ENCODE measurements at regions not wholly inside any gene's neighbourhood (a gene's known extent, or its start where the extent isn't known, plus 50 kb on each side); places are given as distances from the start of the nearest gene placed in this dataset.

- H3K4me1 Mint-ChIP-seq: no peaks in the 10 kb centered on the region
- H3K27ac Mint-ChIP-seq: no peak overlapping the region
- H3K36me3 Mint-ChIP-seq (ENCODE audit: low read depth): no peaks in the 10 kb centered on the region
- ChIA-PET CTCF (no interaction called here), POLR2A (no interaction called here)
- no peaks in the 10 kb centered on the region for H3K27me3 Mint-ChIP-seq
- H3K4me3 Mint-ChIP-seq: no peak overlapping the region
- no peaks in the 10 kb centered on the region for H3K9me3 Mint-ChIP-seq
- DNase-seq: no peak
Measured at GRCh38 chr3:5726621-5727020, 539.1 kb downstream of the EDEM1 start.

- no peaks in the 10 kb centered on the region for H3K27me3 Mint-ChIP-seq
- H3K4me1 Mint-ChIP-seq: no peaks in the 10 kb centered on the region
- no peaks in the 10 kb centered on the region for H3K36me3 Mint-ChIP-seq (ENCODE audit: low read depth)
- no peak overlapping the region for H3K27ac Mint-ChIP-seq
- no peak overlapping the region for H3K4me3 Mint-ChIP-seq
- ChIA-PET POLR2A (no interaction called here), CTCF (no interaction called here)
- no peaks in the 10 kb centered on the region for H3K9me3 Mint-ChIP-seq
- no peak for DNase-seq
Measured at GRCh38 chr3:5727743-5728484, 540.4 kb downstream of the EDEM1 start.

- no peaks in the 10 kb centered on the region for H3K4me1 Mint-ChIP-seq
- POLR2A ChIA-PET: no interaction called here
- H3K27ac Mint-ChIP-seq: no peak overlapping the region
- no peak overlapping the region for H3K4me3 Mint-ChIP-seq
- H3K36me3 Mint-ChIP-seq (ENCODE audit: low read depth): no peaks in the 10 kb centered on the region
- no peak for DNase-seq
- no peaks in the 10 kb centered on the region for H3K9me3 Mint-ChIP-seq
- CTCF ChIA-PET: interaction anchor here (0.8 kb wide), 1 partner anchor 303 kb away, joined by 3 read pairs; no protein-coding TSS in a partner anchor
- no peaks in the 10 kb centered on the region for H3K27me3 Mint-ChIP-seq
Measured at GRCh38 chr3:5729852-5730251, 542.3 kb downstream of the EDEM1 start.

DNA sequence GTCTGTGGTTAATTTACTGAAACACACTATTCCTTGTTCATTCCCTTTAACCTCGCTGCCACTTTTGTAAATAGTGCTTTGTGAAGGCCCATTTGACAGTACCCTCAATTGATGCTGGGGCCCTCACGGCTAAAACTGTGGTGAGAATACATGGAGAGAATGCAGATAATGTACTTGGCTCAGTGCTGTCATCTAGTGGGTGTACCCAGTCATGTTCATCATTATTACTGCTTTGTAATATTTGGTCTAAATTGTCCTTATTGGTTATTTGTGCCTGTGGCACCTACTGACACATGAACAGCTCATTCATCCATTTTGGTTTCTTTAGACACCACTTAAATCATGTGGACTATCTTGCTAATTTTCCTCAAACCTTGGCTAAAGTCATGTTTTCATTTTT lies 543.6 kb downstream of the EDEM1 start:
- ChIA-PET CTCF (no interaction called here), POLR2A (no interaction called here)
- Mint-ChIP-seq H3K4me1 (no peaks in the 10 kb centered on the region), H3K27ac (no peak overlapping the region), H3K4me3 (no peak overlapping the region), H3K36me3 (ENCODE audit: low read depth) (no peaks in the 10 kb centered on the region), H3K27me3 (no peaks in the 10 kb centered on the region), H3K9me3 (no peaks in the 10 kb centered on the region)
- no peak for DNase-seq

DNA sequence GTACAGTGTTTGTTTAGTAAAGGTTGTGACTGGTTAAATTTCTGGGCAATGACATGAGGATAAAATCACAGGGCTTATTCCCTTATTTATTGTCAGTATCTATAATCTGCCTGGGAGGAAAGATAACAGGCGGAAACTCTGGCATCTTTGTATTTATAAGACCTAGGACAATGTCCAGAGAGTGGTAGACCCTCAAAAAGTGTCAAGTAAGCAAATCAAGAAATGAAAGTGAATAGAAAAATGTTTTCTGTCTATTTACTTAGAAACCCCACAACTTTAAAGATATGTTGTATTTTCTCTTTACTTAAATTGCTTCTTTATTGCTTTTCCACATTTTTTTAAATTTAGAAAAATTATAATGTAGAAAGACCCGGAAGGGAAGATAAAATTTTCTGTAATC lies 544.6 kb downstream of the EDEM1 start:
- H3K4me3 Mint-ChIP-seq: no peak overlapping the region
- H3K27ac Mint-ChIP-seq: no peak overlapping the region
- DNase-seq: no peak
- H3K9me3 Mint-ChIP-seq: no peaks in the 10 kb centered on the region
- ChIA-PET CTCF (no interaction called here), POLR2A (no interaction called here)
- H3K36me3 Mint-ChIP-seq (ENCODE audit: low read depth): no peaks in the 10 kb centered on the region
- no peaks in the 10 kb centered on the region for H3K4me1 Mint-ChIP-seq
- H3K27me3 Mint-ChIP-seq: no peaks in the 10 kb centered on the region

DNA sequence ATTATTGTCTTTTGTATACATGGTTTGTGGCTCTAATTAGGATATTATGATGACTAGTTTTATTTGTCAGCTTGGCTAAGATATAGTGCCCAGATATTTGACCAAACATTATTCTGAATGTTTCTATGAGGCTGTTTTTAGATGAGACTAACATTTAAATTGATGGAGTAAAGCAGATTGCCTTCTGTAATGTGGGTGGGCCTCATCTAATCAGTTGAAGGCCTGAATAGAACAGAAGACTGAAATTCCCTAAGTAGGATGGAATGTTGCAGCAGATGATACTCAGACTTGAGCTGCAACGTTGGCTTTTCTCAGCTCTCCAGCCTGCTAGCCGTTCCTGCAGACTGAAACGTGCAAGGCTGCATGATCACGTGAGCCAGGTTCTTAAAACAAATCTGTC lies 546.5 kb downstream of the EDEM1 start:
- H3K9me3 Mint-ChIP-seq: no peaks in the 10 kb centered on the region
- ChIA-PET CTCF (no interaction called here), POLR2A (no interaction called here)
- no peak overlapping the region for H3K27ac Mint-ChIP-seq
- H3K36me3 Mint-ChIP-seq (ENCODE audit: low read depth): no peaks in the 10 kb centered on the region
- DNase-seq: no peak
- no peak overlapping the region for H3K4me3 Mint-ChIP-seq
- no peaks in the 10 kb centered on the region for H3K4me1 Mint-ChIP-seq
- H3K27me3 Mint-ChIP-seq: no peaks in the 10 kb centered on the region

- Mint-ChIP-seq H3K9me3 (no peaks in the 10 kb centered on the region), H3K4me3 (no peak overlapping the region), H3K27ac (no peak overlapping the region), H3K36me3 (ENCODE audit: low read depth) (no peaks in the 10 kb centered on the region), H3K27me3 (no peaks in the 10 kb centered on the region), H3K4me1 (no peaks in the 10 kb centered on the region)
- ChIA-PET CTCF (no interaction called here), POLR2A (no interaction called here)
- DNase-seq: no peak
Measured at GRCh38 chr3:5735896-5736295, 548.4 kb downstream of the EDEM1 start.

GRCh38 chr3:5739299-5739935 lies 551.9 kb downstream of the EDEM1 start:
- Mint-ChIP-seq H3K9me3 (no peaks in the 10 kb centered on the region), H3K4me3 (no peak overlapping the region), H3K36me3 (ENCODE audit: low read depth) (no peaks in the 10 kb centered on the region), H3K27ac (no peak overlapping the region), H3K27me3 (no peaks in the 10 kb centered on the region), H3K4me1 (no peaks in the 10 kb centered on the region)
- DNase-seq: no peak
- ChIA-PET POLR2A (no interaction called here), CTCF (no interaction called here)

DNA sequence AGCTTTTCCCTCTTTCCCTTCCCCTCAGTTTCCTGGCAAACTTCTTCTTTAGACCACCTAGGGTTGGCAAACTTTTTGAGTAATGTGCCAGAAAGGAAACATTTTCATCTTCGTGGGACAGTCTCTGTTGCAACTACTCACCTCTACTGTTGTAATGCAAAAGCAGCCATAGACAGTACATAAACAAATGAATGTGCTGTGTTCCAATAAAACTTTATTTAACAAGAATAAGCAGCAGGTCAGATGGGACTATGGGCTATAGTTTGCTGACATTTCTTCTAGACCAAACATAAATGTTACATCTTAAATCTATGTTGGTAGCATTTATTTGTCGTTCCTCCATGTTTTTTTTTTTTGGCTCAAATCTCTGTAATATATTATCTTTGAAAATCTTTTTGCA lies 552.4 kb downstream of the EDEM1 start:
- Mint-ChIP-seq H3K36me3 (ENCODE audit: low read depth) (no peaks in the 10 kb centered on the region), H3K27ac (no peak overlapping the region), H3K4me3 (no peak overlapping the region), H3K4me1 (no peaks in the 10 kb centered on the region), H3K9me3 (no peaks in the 10 kb centered on the region), H3K27me3 (no peaks in the 10 kb centered on the region)
- no peak for DNase-seq
- ChIA-PET POLR2A (no interaction called here), CTCF (no interaction called here)

- CTCF ChIA-PET: no interaction called here
- Mint-ChIP-seq H3K4me3 (no peak overlapping the region), H3K27me3 (no peaks in the 10 kb centered on the region), H3K36me3 (ENCODE audit: low read depth) (no peaks in the 10 kb centered on the region), H3K4me1 (no peaks in the 10 kb centered on the region), H3K27ac (no peak overlapping the region), H3K9me3 (no peaks in the 10 kb centered on the region)
- POLR2A ChIA-PET: no interaction called here
- DNase-seq: no peak
Measured at GRCh38 chr3:5741017-5741416, 553.5 kb downstream of the EDEM1 start.

DNA sequence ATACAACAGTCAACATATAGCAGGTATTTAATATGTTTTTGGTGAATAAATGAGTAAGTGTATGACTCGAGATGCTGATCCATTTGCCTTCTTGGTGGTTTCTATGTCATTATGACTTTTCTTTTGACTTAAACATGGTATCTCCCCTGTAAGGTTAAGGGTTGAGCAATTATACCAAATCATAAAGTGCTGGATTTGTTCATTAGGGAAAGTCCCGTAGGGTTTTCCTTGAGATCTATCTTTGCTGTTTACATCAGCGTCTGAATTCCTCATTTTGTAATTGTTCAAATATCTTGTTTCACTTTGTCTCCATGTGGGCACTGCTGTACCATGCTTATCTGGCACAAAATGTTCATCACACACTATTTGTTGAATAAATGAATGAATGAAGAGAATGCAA lies 562.6 kb downstream of the EDEM1 start:
- Mint-ChIP-seq H3K9me3 (peaks cover 6% of the 10 kb centered on the region), H3K4me1 (no peaks in the 10 kb centered on the region), H3K27ac (no peak overlapping the region), H3K27me3 (no peaks in the 10 kb centered on the region), H3K36me3 (ENCODE audit: low read depth) (no peaks in the 10 kb centered on the region), H3K4me3 (no peak overlapping the region)
- ChIA-PET POLR2A (no interaction called here), CTCF (no interaction called here)
- no peak for DNase-seq

DNA sequence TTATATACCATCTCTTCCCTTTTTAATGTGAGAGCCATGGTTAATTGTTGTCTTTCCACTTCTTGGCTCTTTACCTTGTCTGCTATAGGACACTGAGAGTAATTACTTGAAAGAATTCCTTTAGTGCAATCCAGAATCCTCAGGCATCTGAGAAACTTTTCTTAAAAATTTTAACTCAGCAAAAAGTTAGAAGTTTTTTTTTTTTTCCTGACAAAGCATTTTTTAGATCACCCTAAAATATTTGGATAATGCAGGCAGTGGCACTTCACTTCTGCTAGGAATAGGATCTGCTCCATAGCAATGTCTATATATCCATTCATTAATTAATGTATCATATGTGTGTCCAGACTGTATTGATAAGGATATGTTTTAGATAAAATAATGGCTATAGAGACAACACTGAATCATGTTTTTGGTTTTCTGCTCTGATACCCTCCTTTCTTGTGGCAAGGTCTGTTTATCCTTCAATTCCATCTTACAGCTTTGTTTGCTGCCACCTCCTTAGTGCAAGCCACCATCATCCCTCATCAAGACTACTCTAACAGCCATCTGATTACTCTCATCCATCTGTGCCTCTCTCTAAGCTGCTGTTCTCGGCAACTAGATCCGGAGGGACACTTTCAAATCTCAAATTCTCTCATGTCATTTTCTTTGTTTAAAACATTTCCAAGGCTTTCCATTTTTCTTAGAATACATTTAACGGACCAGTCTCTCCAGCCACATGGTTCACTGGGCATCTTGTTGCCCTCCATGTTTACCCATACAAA lies 563.5 kb downstream of the EDEM1 start:
- CTCF ChIA-PET: no interaction called here
- Mint-ChIP-seq H3K36me3 (ENCODE audit: low read depth) (no peaks in the 10 kb centered on the region), H3K9me3 (peaks cover 6% of the 10 kb centered on the region), H3K27ac (no peak overlapping the region), H3K27me3 (no peaks in the 10 kb centered on the region), H3K4me3 (no peak overlapping the region), H3K4me1 (no peaks in the 10 kb centered on the region)
- no peak for DNase-seq
- POLR2A ChIA-PET: no interaction called here

GRCh38 chr3:5754602-5755001 lies 567.1 kb downstream of the EDEM1 start:
- H3K4me1 Mint-ChIP-seq: no peaks in the 10 kb centered on the region
- CTCF ChIA-PET: no interaction called here
- H3K27me3 Mint-ChIP-seq: no peaks in the 10 kb centered on the region
- H3K27ac Mint-ChIP-seq: no peak overlapping the region
- POLR2A ChIA-PET: no interaction called here
- H3K4me3 Mint-ChIP-seq: no peak overlapping the region
- no peaks in the 10 kb centered on the region for H3K36me3 Mint-ChIP-seq (ENCODE audit: low read depth)
- no peak for DNase-seq
- H3K9me3 Mint-ChIP-seq: peaks cover 6% of the 10 kb centered on the region

GRCh38 chr3:5756443-5756842 lies 568.9 kb downstream of the EDEM1 start:
- H3K9me3 Mint-ChIP-seq: peaks cover 7% of the 10 kb centered on the region

More at GRCh38 chr3:5756443-5756842, 568.9 kb downstream of the EDEM1 start:
- H3K4me1 Mint-ChIP-seq: no peaks in the 10 kb centered on the region
- DNase-seq: no peak
- no peaks in the 10 kb centered on the region for H3K27me3 Mint-ChIP-seq
- H3K36me3 Mint-ChIP-seq (ENCODE audit: low read depth): no peaks in the 10 kb centered on the region
- no peak overlapping the region for H3K27ac Mint-ChIP-seq
- ChIA-PET POLR2A (no interaction called here), CTCF (no interaction called here)
- H3K4me3 Mint-ChIP-seq: no peak overlapping the region
